ENCODE measurements at regions not wholly inside any gene's neighbourhood (a gene's known extent, or its start where the extent isn't known, plus 50 kb on each side); places are given as distances from the start of the nearest gene placed in this dataset.

- no peak for TF ChIP-seq CTCF (IDR thresholded peaks at IDR 0.05)
- TF ChIP-seq POLR2A (IDR thresholded peaks at IDR 0.05): no peak
Measured at GRCh38 chr1:234881893-234882771, 246.5 kb downstream of the TOMM20 start.
